ENCODE measurements at regions not wholly inside any gene's neighbourhood (a gene's known extent, or its start where the extent isn't known, plus 50 kb on each side); places are given as distances from the start of the nearest gene placed in this dataset.

DNA sequence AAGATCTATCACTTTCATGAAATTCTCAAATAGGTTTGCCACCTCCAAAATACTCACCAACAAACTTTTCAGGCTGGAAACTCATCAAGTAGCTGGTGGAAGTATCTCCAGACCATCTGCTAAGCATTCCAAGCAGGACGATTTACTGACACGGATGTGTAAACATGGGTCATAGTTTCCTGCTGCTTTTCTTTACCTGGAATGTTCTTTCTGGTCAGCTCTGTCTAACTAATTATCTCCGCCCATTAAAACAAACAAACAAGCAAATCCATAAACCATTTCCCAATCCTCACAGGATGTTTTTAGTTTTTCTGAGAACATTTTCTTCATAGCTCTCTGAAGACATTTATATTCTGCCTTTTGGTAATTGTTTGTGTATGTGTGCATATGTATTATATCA lies 397.0 kb downstream of the METTL15 start:
- TF ChIP-seq, protein P1, sequence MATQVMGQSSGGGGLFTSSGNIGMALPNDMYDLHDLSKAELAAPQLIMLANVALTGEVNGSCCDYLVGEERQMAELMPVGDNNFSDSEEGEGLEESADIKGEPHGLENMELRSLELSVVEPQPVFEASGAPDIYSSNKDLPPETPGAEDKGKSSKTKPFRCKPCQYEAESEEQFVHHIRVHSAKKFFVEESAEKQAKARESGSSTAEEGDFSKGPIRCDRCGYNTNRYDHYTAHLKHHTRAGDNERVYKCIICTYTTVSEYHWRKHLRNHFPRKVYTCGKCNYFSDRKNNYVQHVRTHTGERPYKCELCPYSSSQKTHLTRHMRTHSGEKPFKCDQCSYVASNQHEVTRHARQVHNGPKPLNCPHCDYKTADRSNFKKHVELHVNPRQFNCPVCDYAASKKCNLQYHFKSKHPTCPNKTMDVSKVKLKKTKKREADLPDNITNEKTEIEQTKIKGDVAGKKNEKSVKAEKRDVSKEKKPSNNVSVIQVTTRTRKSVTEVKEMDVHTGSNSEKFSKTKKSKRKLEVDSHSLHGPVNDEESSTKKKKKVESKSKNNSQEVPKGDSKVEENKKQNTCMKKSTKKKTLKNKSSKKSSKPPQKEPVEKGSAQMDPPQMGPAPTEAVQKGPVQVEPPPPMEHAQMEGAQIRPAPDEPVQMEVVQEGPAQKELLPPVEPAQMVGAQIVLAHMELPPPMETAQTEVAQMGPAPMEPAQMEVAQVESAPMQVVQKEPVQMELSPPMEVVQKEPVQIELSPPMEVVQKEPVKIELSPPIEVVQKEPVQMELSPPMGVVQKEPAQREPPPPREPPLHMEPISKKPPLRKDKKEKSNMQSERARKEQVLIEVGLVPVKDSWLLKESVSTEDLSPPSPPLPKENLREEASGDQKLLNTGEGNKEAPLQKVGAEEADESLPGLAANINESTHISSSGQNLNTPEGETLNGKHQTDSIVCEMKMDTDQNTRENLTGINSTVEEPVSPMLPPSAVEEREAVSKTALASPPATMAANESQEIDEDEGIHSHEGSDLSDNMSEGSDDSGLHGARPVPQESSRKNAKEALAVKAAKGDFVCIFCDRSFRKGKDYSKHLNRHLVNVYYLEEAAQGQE (IDR thresholded peaks at IDR 0.05; ENCODE audit: insufficient replicate concordance, low read depth) = no peak
- TF ChIP-seq, protein P2, sequence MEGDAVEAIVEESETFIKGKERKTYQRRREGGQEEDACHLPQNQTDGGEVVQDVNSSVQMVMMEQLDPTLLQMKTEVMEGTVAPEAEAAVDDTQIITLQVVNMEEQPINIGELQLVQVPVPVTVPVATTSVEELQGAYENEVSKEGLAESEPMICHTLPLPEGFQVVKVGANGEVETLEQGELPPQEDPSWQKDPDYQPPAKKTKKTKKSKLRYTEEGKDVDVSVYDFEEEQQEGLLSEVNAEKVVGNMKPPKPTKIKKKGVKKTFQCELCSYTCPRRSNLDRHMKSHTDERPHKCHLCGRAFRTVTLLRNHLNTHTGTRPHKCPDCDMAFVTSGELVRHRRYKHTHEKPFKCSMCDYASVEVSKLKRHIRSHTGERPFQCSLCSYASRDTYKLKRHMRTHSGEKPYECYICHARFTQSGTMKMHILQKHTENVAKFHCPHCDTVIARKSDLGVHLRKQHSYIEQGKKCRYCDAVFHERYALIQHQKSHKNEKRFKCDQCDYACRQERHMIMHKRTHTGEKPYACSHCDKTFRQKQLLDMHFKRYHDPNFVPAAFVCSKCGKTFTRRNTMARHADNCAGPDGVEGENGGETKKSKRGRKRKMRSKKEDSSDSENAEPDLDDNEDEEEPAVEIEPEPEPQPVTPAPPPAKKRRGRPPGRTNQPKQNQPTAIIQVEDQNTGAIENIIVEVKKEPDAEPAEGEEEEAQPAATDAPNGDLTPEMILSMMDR (IDR thresholded peaks at IDR 0.05; ENCODE audit: insufficient read depth, low read length) = no peak
- no peak for TF ChIP-seq GABPA (IDR thresholded peaks at IDR 0.05; ENCODE audit: low read depth)
- no peak for TF ChIP-seq POLR2AphosphoS5 (IDR thresholded peaks at IDR 0.05; ENCODE audit: low read depth)

Measured in HL-60 (cell line).